ENCODE measurements at regions not wholly inside any gene's neighbourhood (a gene's known extent, or its start where the extent isn't known, plus 50 kb on each side); places are given as distances from the start of the nearest gene placed in this dataset.
"Not testable (repeated sequence)": the region's sequence is repeated elsewhere in the genome, so short reads cannot be mapped to it uniquely, and the experiment has no call there.

- Histone ChIP-seq H3K9me3 (replicated peaks) (no peaks in the 10 kb centered on the region), H3K4me1 (replicated peaks) (peaks cover 8% of the 10 kb centered on the region), H3K36me3 (no peaks in the 10 kb centered on the region), H3K4me3 (no peak overlapping the region), H3K27ac (no peak overlapping the region), H3K27me3 (replicated peaks) (no peaks in the 10 kb centered on the region)
- DNase-seq (ENCODE audit: low read depth in 1 of 2, low spot score in 2 of 2) = no peak
These were observed 66.6 kb downstream of the TNFAIP3 start for GRCh38 chr6:137933696-137934095.

DNA sequence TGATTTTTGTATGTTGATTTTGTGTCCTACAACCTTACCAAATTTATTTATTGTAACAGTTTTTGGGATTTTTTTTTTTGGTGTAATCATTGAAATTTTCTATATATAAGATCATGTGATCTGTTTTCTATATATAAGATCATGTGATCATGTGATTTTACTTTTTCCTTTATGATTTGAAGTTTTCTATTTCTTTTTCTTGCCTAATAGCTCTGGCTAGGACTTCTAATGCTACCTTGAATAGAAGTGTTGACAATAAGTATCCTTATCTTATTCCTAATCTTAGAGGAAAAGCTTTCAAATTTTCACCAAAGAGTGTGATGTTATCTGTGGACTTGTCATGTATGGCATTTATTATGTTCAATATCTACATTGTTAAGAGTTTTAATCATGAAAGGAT is 69.7 kb downstream of the TNFAIP3 start:
- Histone ChIP-seq H3K4me3 (no peak overlapping the region), H3K9me3 (replicated peaks) (no peaks in the 10 kb centered on the region), H3K36me3 (no peaks in the 10 kb centered on the region), H3K4me1 (replicated peaks) (peaks cover 3% of the 10 kb centered on the region), H3K27me3 (replicated peaks) (no peaks in the 10 kb centered on the region), H3K27ac (no peak overlapping the region)
- DNase-seq (ENCODE audit: low read depth in 1 of 2, low spot score in 2 of 2) = no peak

- no peak for DNase-seq (ENCODE audit: low read depth in 1 of 2, low spot score in 2 of 2)
- Histone ChIP-seq H3K4me1 (replicated peaks) (no peaks in the 10 kb centered on the region), H3K27ac (no peak overlapping the region), H3K27me3 (replicated peaks) (no peaks in the 10 kb centered on the region), H3K36me3 (no peaks in the 10 kb centered on the region), H3K4me3 (no peak overlapping the region), H3K9me3 (replicated peaks) (no peaks in the 10 kb centered on the region)
These were observed 70.8 kb downstream of the TNFAIP3 start for GRCh38 chr6:137937834-137938233.

DNA sequence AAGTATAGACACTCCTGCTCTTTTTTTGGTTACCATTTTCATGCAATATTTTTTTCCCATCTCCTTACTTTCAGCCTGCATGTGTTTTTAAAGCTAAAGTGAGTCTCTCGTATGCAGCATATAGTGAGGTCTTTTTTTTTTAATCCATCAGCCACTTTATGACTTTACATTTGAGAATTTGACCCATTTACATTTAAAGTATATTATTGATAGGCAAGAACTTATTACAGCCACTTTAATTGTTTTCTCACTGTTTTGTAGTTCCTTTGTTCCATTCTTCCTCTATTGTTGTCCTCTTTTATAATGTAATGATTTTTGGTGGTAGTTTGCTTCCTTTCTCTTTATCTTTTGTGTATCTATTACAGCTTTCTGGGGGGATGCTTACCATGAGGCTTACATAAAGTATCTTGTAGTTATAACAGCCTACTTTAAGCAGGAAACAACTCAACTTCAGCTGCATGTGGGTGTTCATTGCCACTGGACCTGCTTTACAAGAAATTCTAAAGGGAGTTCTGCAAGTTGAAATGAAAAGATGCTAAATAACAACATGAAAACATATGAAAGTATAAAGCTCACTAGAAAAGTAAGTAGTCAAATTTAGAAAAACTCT is 71.8 kb downstream of the TNFAIP3 start:
- H3K4me1 ChIP-seq (replicated peaks) = no peaks in the 10 kb centered on the region
- no peak for DNase-seq (ENCODE audit: low read depth in 1 of 2, low spot score in 2 of 2)
- H3K27ac ChIP-seq = no peak overlapping the region
- H3K4me3 ChIP-seq = no peak overlapping the region
- H3K36me3 ChIP-seq = no peaks in the 10 kb centered on the region
- no peaks in the 10 kb centered on the region for H3K27me3 ChIP-seq (replicated peaks)
- H3K9me3 ChIP-seq (replicated peaks) = no peaks in the 10 kb centered on the region

GRCh38 chr6:137941995-137942394 is 74.9 kb downstream of the TNFAIP3 start:
- DNase-seq (ENCODE audit: low read depth in 1 of 2, low spot score in 2 of 2) = no peak
- H3K27ac ChIP-seq = no peak overlapping the region
- H3K9me3 ChIP-seq (replicated peaks) = no peaks in the 10 kb centered on the region
- no peak overlapping the region for H3K4me3 ChIP-seq
- no peaks in the 10 kb centered on the region for H3K4me1 ChIP-seq (replicated peaks)
- no peaks in the 10 kb centered on the region for H3K27me3 ChIP-seq (replicated peaks)
- H3K36me3 ChIP-seq = no peaks in the 10 kb centered on the region

DNA sequence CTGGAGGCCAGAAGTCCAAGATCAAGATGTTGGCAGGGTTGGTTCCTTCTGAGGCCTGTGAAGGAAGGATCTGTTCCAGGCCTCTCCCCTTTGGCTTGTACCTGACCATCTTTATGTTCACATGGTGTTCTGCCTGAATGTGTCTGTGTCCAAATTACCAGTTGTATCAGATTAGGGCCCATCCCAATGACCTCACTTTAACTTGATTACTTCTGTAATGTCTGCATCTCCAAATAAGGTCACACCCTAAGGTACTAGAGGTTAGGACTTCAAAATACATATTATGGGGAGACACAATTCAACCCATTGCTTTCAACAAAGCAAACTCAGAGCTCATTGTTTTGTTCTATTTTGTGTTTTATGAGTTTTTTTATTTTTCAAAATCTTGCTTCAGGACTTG is 75.7 kb downstream of the TNFAIP3 start:
- no peak overlapping the region for H3K4me3 ChIP-seq
- H3K27ac ChIP-seq = no peak overlapping the region
- no peaks in the 10 kb centered on the region for H3K9me3 ChIP-seq (replicated peaks)
- no peaks in the 10 kb centered on the region for H3K36me3 ChIP-seq
- H3K4me1 ChIP-seq (replicated peaks) = no peaks in the 10 kb centered on the region
- no peaks in the 10 kb centered on the region for H3K27me3 ChIP-seq (replicated peaks)
- no peak for DNase-seq (ENCODE audit: low read depth in 1 of 2, low spot score in 2 of 2)

DNA sequence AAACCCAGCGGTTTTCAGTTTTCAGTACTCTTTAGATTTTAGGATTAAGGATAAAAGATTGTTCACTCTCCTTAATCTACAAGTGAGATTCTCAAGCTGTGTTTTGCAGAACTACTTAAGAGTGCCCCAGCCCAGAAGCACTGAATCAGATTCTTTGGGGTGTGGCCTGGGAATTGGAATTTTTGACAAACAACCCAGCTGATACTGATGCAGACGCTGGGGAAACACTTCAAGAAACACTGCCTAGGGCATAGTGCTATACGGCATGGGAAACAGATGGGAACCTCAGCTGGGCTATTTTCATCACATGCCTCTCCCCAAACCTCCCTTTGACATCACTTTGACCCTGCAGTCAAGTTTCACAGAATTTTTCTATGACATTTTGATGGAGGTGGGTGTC is 77.3 kb downstream of the TNFAIP3 start:
- H3K4me3 ChIP-seq; H3K9me3 ChIP-seq (replicated peaks); H3K4me1 ChIP-seq (replicated peaks); H3K36me3 ChIP-seq; H3K27me3 ChIP-seq (replicated peaks); H3K27ac ChIP-seq; DNase-seq (ENCODE audit: low read depth in 1 of 2, low spot score in 2 of 2): not testable (repeated sequence)

DNA sequence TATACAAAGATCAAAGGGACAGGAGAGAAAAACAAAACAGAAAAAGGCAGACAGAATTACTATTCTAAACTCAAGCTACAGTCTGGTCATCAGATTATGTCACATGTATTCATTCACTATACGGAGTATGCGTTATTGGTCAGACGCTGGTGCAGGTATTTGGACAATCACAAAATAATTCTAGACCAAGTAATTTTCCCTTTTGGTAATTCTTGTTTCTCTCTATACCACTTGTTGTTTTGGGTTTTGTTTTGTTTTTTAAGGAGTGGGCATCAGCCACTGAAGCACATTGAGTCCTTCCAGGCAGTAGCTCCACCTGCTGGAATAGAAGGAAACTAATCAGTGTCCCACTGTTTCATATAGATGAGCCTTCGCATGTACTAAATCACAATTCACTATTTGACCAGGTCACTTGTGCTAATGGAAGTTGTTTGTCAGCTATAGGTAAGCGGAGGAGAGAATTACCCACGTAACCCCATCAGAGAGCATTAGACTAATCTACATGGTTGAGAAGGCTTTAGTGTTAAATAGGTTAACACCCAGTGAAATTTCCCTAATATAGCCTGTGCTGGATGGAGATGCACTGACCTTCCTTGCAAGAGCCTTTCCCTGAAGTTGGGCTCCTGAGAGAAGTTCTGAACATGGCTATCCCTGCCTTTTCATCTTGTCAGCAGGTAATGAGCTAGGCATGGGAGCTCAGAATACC is 77.9 kb downstream of the TNFAIP3 start:
- Histone ChIP-seq H3K27me3 (replicated peaks) (no peaks in the 10 kb centered on the region; the same call in 1 of the 2 replicates), H3K4me1 (replicated peaks) (no peaks in the 10 kb centered on the region), H3K9me3 (replicated peaks) (no peaks in the 10 kb centered on the region), H3K36me3 (no peaks in the 10 kb centered on the region), H3K4me3 (no peak overlapping the region), H3K27ac (no peak overlapping the region)
- DNase-seq (ENCODE audit: low read depth in 1 of 2, low spot score in 2 of 2) = peak in 1 of 2 experiments; percentile 42

DNA sequence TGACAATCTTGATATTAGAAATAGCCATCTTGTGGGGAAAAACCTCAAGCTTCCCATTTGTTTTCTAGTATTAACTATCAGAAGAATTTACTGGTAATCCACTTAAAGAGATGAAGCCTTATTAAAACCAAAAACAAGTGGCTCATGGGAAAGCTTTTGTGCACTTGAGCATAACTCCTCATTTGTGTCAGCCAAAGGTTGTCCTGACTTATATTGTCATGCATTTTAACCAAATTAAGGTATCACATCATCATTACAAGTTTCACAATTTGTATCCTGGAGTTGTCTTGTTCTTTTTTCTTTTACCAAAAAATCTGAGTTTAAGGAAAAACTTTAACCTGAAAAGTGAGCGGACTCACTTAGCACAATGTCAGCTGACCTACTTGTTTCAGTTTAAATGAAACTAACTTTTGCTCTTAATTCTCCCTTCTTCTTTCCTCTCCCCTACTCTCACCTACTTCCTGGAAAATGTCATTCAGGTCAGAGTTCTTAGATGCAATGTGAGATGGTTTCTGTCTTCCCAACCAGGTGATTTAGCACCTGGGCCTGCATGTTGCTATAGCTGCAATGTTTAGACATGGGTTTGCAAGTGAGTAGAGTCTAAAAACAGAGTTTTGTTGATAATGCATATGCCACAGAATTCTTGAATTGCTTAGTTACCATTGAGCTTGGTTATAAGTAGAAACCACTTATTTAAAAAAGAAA is 82.8 kb downstream of the TNFAIP3 start:
- Histone ChIP-seq H3K27ac (no peak overlapping the region), H3K9me3 (replicated peaks) (no peaks in the 10 kb centered on the region), H3K36me3 (no peaks in the 10 kb centered on the region), H3K4me3 (no peak overlapping the region), H3K27me3 (replicated peaks) (no peaks in the 10 kb centered on the region; the same call in 1 of the 2 replicates), H3K4me1 (replicated peaks) (no peaks in the 10 kb centered on the region)
- DNase-seq (ENCODE audit: low read depth in 1 of 2, low spot score in 2 of 2) = no peak

DNA sequence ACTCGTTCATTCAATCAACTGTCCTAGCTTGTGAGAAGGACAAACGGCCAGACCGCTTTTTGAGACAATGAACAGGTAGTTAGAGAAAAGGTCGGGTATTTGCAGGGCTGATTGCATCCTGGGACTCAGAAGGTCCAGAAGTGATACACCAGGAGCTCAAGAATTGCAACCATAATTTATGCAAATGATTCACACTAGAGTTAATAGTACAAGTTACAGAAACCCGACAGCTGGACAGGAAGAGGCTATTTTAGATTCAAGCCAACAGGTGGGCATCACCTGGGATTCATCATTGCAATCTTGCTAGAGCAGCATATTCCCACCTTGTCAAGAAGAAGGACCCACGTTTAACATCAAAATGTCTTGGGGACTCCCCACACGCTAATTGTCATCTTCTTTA is 83.5 kb downstream of the TNFAIP3 start:
- H3K27me3 ChIP-seq (replicated peaks) = no peaks in the 10 kb centered on the region; the same call in 1 of the 2 replicates
- DNase-seq (ENCODE audit: low read depth in 1 of 2, low spot score in 2 of 2) = no peak
- H3K4me1 ChIP-seq (replicated peaks) = no peaks in the 10 kb centered on the region
- H3K27ac ChIP-seq = no peak overlapping the region
- no peak overlapping the region for H3K4me3 ChIP-seq
- no peaks in the 10 kb centered on the region for H3K36me3 ChIP-seq
- no peaks in the 10 kb centered on the region for H3K9me3 ChIP-seq (replicated peaks)

DNA sequence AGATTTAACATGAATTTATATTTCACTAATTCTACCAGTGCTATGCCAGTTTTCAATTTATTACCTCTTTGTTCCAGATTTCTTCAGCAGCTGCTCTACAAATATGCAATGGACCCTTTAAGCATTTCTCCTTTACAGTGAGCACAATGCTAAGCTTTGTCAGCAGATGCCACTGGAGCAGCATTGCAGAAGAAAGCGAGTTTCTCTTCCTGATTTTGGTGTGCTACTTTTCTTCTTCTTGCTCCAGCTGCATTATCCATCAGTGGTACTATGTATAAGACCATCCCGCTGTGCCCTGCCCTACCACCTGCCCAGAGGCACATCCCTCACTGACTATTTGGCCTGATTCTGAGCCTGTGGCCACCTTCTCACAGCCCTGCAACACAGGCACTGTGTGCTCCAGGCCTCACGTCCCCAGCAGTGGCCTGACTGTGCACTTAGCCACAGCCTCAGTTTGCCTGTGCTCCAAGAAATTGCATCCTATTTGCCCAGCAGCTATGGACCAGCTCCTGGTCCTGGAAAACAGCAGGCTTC is 84.1 kb downstream of the TNFAIP3 start:
- Histone ChIP-seq H3K9me3 (replicated peaks) (no peaks in the 10 kb centered on the region), H3K4me3 (no peak overlapping the region), H3K27ac (no peak overlapping the region), H3K27me3 (replicated peaks) (no peaks in the 10 kb centered on the region; the same call in 1 of the 2 replicates), H3K36me3 (no peaks in the 10 kb centered on the region), H3K4me1 (replicated peaks) (no peaks in the 10 kb centered on the region)
- DNase-seq (ENCODE audit: low read depth in 1 of 2, low spot score in 2 of 2) = no peak

DNA sequence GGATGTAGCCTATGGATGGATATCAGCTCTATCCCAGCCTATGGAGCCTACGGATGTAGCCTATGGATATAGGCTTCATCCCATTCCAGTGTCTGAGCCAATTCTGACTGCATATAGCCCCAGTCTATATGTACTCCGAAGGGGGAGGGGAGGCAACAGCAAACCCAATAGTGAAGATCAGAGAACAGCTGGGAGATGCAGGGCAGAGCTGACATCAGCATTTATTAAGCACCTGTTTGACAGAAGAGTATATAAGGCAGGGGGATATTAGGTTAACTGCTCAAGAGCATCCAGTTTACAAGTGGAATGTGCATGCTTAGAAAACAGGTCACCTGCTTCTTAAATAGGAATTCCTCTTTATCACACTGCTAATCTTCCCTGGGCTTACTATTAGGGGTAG is 85.2 kb downstream of the TNFAIP3 start:
- Histone ChIP-seq H3K27ac (no peak overlapping the region), H3K4me1 (replicated peaks) (no peaks in the 10 kb centered on the region), H3K4me3 (no peak overlapping the region), H3K9me3 (replicated peaks) (no peaks in the 10 kb centered on the region), H3K36me3 (no peaks in the 10 kb centered on the region), H3K27me3 (replicated peaks) (no peaks in the 10 kb centered on the region; the same call in 1 of the 2 replicates)
- DNase-seq (ENCODE audit: low read depth in 1 of 2, low spot score in 2 of 2) = no peak

- Histone ChIP-seq H3K27ac (no peak overlapping the region), H3K36me3 (no peaks in the 10 kb centered on the region)
These were observed 86.7 kb downstream of the TNFAIP3 start for GRCh38 chr6:137953761-137954160.

GRCh38 chr6:137954253-137954652 is 87.2 kb downstream of the TNFAIP3 start:
- Histone ChIP-seq H3K9me3 (replicated peaks) (no peaks in the 10 kb centered on the region), H3K4me3 (no peak overlapping the region), H3K4me1 (replicated peaks) (no peaks in the 10 kb centered on the region), H3K36me3 (no peaks in the 10 kb centered on the region), H3K27me3 (replicated peaks) (no peaks in the 10 kb centered on the region; the same call in 1 of the 2 replicates), H3K27ac (no peak overlapping the region)
- DNase-seq (ENCODE audit: low read depth in 1 of 2, low spot score in 2 of 2) = no peak

More at GRCh38 chr6:137953761-137954160, 86.7 kb downstream of the TNFAIP3 start:
- no peak for DNase-seq (ENCODE audit: low read depth in 1 of 2, low spot score in 2 of 2)
- Histone ChIP-seq H3K27me3 (replicated peaks) (no peaks in the 10 kb centered on the region; the same call in 1 of the 2 replicates), H3K4me1 (replicated peaks) (no peaks in the 10 kb centered on the region), H3K4me3 (no peak overlapping the region), H3K9me3 (replicated peaks) (no peaks in the 10 kb centered on the region)
